GM20431 (cell line): ENCODE measurements at regions not wholly inside any gene's neighbourhood (a gene's known extent, or its start where the extent isn't known, plus 50 kb on each side); places are given as distances from the start of the nearest gene placed in this dataset.

Experiments used
- in situ Hi-C: fragments of 300-500 bp; cut with MseI, MboI; formaldehyde crosslinking; loops from one replicate; pipeline ENCODE4 v1.15.0; 2020; ENCODE audit warnings: low sequenced_read_pairs; ENCODE audit not compliant: unreplicated experiment

DNA sequence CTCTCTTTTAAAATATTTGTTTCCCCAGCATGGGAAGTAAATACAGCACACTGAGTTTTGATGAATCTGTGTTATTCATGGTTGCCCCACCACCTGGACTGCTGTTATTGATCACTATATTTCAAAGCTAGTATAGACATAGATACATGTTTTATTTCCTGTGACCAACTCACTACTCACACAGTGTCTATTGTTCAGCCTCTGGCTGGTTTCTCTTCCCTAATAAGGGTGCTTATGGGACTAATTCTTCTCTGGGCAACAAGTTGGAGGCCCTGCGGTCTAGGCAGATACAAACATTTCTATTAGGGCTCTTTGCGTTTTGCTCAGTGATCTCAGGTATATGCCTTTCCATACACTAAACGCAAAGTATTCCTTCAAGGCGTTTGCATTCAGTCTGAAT lies 1191.0 kb upstream of the TMEM132C start:
- in situ Hi-C loops, result no loop called here

DNA sequence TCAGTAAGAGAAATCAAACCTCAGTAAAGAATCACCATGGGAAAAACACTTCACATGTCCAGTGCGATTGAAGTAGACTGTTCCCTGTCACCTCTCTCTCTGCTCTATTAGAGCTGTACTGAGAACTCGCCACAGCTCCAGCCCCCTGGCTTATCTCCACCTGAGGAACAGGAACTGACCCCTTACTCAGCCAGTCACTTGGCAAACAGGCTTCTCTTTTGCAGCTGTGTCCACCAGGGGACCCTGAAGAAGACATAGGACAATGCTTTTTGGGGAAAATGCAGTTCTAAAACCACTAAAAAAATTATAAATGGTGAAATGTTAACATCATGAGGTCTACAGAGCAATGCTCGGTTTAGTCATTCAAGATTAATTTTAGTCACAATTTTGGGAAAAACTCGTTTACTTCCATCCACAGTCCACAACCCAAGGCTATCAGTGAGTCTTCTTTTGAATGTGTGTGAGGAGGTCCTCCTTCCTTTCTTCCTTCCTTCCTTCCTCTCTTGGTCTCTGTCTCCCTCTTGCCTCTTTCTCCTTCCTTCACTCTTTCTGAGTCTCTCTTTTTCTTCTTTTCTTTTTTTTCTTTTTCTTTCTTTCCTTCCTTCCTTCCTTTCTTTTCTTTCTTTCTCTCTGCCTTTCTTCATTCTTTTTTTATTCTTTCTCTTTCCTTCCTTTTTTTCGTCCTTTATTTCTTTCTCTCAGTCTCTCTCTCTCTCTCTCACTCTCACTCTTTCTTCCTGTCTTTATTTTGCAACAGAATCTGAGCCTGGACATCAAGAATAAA lies 1189.5 kb upstream of the TMEM132C start:
- in situ Hi-C loops, result no loop called here

- in situ Hi-C loops, result no loop called here
Measured at GRCh38 chr12:127078577-127079350, 1188.2 kb upstream of the TMEM132C start.

DNA sequence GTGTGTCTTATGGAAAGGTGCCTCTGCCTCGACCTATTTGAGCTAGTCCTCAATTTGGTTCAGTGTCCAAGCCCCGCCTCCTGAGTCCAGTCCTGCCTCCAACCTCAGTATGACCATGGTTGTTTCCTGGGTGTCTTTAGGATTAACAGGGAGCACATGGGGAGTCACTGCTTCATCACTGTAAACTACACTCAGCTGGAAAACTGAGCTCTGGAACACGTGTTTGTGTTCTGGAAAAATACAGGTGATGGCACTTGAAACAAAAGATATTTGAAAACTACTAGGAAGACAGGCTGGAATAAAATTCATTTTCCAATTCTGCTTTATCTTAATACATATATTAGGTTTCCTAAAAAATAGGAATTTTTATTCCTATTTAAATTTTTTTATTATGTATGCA lies 1187.3 kb upstream of the TMEM132C start:
- in situ Hi-C loops, result no loop called here

GRCh38 chr12:127081058-127081457 lies 1185.9 kb upstream of the TMEM132C start:
- in situ Hi-C loops, result no loop called here

GRCh38 chr12:127083008-127083949 lies 1183.7 kb upstream of the TMEM132C start:
- in situ Hi-C loops, result no loop called here

- in situ Hi-C loops, result no loop called here
Measured at GRCh38 chr12:127101076-127101475, 1165.9 kb upstream of the TMEM132C start.

DNA sequence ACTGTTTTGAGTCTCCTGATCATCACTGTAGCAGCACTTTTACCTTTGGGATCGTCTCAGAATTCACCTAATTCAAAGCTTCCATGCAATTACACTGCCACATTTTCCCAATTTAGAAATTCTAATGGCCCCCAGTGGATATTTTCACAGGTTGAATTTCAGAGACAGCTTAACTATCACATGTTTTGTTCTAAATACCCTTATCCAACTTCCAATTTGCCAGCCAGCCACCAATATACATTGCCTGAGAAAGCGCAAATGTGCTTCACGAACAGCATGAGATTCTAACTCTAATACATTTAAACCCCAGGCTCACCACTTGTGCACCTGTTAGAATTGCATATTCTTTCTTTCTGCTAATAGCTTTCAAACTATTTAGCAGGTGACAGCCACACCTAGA lies 1160.9 kb upstream of the TMEM132C start:
- in situ Hi-C loops, result no loop called here

DNA sequence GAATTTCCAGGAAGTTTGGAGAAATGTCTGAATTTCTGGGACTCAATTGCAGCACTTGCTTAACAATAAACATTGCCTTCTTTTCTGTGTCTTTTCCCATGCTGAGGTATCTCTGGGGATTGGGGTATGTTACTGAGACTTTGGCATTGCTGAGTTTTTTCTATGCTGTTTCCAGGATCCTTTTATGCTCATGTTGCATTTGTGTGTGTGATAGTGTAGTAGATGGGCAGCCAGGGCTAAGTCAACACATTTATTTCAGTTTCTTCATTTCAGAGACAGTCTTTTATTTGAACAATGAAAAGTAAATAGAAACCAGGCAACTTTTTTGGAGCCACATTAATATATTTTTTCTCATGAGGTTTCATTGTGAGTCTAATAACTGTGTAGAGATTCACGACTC lies 1160.3 kb upstream of the TMEM132C start:
- in situ Hi-C loops, result no loop called here

DNA sequence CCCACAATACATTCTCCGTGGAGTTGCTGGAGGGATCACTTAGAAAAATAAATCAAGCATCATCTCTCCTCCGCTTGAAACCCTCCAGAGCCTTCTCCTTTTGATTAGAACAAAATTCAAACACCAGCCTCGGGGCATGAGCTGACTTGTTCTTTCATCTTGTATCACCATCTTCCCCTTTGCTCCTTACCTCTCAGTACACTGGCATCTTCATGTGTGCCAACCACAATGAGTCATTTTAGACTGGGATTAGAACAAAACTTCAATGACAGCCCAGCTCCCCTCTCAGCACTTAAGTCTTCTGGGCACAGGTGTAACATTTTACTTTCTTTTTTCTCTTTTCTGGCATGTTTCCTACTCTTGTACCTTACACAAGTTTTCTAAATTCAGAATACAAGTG lies 1159.2 kb upstream of the TMEM132C start:
- in situ Hi-C loops, result no loop called here

DNA sequence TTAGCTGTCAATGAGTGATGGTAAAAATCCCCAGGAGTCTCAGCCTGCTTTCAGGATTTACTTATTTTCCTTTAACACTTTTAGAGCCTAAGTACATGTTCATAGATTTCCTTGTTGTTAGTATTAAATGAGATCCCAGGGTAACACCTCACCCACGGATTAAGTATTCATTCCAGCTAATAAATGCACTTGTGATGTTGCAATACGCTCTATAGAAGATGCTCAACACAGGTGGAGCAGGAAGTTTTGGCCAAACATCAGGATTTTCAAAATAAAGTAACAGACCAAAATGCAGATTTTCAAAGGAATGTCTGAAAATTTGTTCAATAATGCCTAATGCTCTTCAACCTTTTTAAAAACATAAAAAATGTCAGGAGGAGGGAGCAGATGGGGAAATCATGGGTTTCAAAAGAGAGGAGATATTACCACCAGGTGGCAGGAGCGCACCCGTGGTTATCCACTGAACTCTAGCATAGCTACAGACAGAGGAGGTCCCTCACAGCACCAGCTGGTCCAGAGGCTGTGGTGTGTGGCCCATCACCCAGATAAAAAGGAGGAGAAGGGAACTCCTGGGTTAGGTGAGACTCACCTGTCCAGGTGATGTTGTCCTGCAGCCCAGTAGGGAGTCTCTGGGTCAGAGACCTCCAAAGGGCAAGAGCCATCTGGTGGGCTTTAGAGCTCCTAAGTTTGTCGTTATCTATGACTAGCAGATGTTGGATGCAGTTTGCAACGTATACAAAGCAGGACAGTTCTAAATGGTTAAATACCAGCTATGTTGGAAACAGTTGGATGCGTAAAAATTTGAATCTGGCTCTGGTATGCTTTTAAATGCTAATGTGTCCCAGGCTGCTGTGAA lies 1158.4 kb upstream of the TMEM132C start:
- in situ Hi-C loops, result no loop called here

GRCh38 chr12:127113945-127114344 lies 1153.0 kb upstream of the TMEM132C start:
- in situ Hi-C loops, result no loop called here

- in situ Hi-C loops, result no loop called here
Measured at GRCh38 chr12:127115468-127116035, 1151.4 kb upstream of the TMEM132C start.

DNA sequence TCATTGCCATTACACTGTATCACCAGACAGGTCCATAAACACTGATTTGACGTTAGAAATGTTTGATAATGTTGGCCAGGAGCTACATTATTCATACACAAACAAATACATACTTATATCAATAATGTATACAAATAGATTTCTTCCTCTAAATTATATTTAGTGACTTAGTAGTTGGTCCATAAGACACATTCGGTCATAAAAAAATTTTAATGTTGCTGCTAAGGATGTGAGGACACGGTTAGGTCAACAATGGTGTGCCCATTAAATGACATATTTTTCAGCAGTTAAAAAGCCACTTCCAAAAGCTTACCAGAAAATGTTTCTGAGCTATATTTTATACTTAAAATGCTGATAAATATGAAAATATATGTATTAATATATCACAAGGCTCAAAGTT lies 1148.7 kb upstream of the TMEM132C start:
- in situ Hi-C loops, result no loop called here

DNA sequence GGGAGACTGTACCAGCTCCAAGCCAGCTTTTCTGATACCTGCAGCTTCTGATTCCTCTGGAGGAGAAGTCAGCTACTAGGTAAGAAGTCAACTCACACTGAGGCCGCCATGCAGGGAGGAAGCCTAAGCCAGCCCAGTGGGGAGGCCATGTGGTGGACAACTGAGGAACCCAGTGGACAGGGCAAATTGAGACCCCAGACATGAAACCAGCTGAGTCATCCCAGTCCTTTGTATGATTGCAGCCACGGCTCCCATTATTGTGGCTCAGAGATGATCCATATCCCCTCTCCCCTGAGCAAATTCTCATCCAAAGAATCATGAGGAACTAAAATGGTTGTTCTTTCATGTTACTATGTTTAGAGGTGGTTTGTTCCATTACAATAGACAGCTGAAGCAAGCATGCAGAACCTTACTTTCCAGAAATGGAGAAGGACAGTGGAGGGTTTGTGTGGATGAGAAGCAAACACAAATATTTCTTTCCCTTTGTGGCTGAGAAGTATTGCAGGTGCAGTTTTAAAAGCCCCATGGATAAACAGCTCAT lies 1147.3 kb upstream of the TMEM132C start:
- in situ Hi-C loops, result no loop called here

- in situ Hi-C loops, result no loop called here
Measured at GRCh38 chr12:127120851-127121250, 1146.1 kb upstream of the TMEM132C start.

DNA sequence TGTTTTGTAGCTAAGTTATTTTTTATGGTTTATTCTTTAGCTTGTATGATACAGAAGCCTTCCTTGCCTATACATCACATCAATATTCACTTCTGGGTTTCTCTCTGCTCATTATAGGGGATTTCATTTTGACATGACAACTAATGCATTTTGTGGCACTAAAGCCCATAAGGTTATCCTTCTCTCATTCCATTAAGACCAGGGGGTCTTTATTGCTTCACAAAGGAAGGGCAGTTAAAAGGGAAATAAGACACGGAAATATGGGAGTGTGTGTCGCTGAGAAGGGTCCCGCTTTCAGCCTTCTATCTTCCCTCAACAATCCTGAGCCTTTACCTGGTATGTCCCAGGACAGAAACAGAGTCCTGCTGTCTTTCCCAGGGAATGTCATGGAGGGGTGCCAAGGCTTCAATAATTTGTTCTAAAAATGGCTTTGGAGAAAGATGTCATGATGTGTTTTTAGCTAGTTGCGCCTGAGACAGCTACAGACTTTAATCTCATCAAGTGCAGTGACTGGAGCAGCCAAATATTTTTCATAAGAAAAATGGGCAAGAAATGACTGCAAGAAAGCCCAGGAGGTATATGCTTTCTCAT lies 1145.4 kb upstream of the TMEM132C start:
- in situ Hi-C loops, result no loop called here

- in situ Hi-C loops, result no loop called here
Measured at GRCh38 chr12:127125607-127126259, 1141.2 kb upstream of the TMEM132C start.
